Neural cell (in vitro differentiated cells): ENCODE measurements at regions not wholly inside any gene's neighbourhood (a gene's known extent, or its start where the extent isn't known, plus 50 kb on each side); places are given as distances from the start of the nearest gene placed in this dataset.
"Not testable (repeated sequence)": the region's sequence is repeated elsewhere in the genome, so short reads cannot be mapped to it uniquely, and the experiment has no call there.

Experiments
- TAF1 ChIP-seq: IDR thresholded peaks from 2 replicates; pipeline ENCODE4 v1.6.1; 2012; ENCODE audit warnings: low read depth
- TF ChIP-seq, protein P1 (sequence below): fragments of 450-650 bp; IDR thresholded peaks from 2 replicates; pipeline ENCODE4 v1.5.1; 2014; ENCODE audit warnings: antibody characterized with exemption, mild to moderate bottlenecking, moderate library complexity; ENCODE audit not compliant: poor library complexity, severe bottlenecking

DNA sequence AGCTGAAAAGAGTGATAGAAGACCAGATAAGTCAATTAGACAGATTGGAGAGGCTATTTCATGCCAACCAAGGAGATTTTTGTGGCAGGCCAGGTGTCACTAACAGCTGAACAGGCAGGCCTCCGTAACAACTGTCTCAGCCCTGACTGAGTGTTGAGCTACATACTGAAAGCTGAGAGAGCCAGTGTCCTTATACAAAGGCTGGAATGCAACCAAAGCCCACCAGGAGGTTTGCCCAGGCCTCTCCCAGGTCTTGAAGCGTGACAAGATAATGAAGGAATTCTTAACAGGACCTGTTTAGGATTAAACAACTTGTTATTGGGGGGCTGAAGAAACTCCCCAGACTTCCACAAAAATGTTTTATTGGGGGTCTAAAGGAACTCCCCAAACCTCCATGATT is 290.2 kb upstream of the FRG1 start:
- TF ChIP-seq TAF1, result not testable (repeated sequence)
- TF ChIP-seq, protein P1, sequence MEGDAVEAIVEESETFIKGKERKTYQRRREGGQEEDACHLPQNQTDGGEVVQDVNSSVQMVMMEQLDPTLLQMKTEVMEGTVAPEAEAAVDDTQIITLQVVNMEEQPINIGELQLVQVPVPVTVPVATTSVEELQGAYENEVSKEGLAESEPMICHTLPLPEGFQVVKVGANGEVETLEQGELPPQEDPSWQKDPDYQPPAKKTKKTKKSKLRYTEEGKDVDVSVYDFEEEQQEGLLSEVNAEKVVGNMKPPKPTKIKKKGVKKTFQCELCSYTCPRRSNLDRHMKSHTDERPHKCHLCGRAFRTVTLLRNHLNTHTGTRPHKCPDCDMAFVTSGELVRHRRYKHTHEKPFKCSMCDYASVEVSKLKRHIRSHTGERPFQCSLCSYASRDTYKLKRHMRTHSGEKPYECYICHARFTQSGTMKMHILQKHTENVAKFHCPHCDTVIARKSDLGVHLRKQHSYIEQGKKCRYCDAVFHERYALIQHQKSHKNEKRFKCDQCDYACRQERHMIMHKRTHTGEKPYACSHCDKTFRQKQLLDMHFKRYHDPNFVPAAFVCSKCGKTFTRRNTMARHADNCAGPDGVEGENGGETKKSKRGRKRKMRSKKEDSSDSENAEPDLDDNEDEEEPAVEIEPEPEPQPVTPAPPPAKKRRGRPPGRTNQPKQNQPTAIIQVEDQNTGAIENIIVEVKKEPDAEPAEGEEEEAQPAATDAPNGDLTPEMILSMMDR, result not testable (repeated sequence)
